Lung microvascular endothelial cell (primary cell): ENCODE measurements at regions not wholly inside any gene's neighbourhood (a gene's known extent, or its start where the extent isn't known, plus 50 kb on each side); places are given as distances from the start of the nearest gene placed in this dataset.
A peak's percentile ranks its signal among the peaks of the same experiment; 100 is the strongest.

Experiments used
- DNase-seq, 2 donors: peaks; one replicate each; pipeline versions ENCODE4 v3.0.0 to v3.0.0-alpha.2; 2010; ENCODE audit warnings: low read depth in 2 of 2

GRCh38 chr16:86429663-86430062 lies 80.7 kb upstream of the FOXF1 start:
- DNase-seq: no peak

- DNase-seq: no peak
Observed at GRCh38 chr16:86430814-86431213, 79.5 kb upstream of the FOXF1 start.

GRCh38 chr16:86431540-86431939 lies 78.8 kb upstream of the FOXF1 start:
- DNase-seq: no peak

DNA sequence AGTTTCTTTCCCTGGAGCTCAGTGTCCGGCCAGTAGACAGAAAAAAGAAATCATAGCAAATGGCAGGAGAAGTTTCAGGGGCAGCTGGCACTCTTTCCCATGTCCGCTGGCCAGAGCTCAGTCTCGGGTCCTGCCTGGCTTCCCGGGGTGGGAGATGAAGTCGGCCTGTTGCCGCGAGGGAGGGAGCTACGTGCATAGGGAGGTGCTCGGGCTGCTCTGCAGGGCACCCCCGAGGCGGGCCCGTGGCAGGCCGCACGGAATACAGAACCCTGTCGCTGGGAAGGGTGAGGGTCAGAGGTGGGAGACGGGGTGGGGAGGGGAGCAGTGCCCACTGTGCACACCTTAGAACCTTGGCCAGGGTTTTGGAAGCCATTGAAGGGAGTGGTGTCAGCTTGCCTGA lies 78.3 kb upstream of the FOXF1 start:
- no peak for DNase-seq

- DNase-seq: no peak
Observed at GRCh38 chr16:86432691-86433090, 77.6 kb upstream of the FOXF1 start.

DNA sequence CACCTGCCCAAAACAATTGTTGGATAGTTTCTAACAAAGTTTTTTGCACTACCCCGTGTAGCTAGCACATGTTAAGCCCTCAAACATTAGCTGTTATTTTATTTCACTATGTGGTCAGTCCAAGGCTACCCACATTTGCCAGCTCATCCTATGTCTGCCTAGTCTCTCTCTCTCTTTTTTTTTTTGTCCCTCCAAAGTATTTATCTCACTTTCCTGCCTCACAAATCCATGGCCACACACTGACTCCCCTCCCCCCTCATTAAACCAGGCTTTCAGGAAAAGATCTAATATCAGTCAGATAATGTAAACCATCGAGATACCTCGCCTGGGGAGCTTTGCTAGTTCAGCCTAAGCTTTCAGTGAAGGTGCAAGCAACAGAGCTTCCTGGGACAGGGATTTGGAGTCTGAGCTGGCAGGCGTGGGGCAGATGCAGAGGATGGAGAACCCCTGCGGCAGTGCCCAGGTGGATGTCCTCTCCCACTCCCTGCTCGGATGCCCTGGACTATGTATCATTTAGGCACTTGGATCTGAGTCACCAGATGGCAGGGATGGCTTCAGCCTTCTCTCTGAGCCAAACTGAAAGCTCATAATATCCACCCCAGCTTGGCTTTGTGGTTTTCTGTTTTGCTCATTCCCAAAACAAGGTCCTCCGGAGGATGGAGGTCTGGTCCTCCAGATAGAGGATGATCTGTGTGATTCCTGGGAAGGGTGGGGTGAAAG lies 73.7 kb upstream of the FOXF1 start:
- DNase-seq: no peak

- no peak for DNase-seq
Observed at GRCh38 chr16:86437348-86437747, 73.0 kb upstream of the FOXF1 start.

DNA sequence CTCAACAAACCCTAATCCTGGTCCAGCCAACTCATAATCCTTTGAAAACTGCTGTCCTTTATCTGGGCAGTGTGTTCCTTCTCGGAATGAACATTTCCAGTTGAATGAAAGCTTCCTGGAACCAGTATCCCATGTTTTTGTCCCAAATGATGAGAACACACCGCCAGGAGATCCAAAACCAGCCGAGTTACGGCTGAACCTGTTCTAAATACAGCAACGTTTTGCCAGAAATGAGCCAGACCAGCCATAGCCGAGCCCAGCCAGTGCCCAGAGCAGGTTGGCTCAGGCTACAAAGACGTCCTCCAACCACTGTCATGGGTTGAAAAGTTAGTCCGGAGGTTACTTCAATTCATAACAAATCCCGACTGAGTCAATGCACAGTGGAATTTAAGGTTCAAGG lies 67.6 kb upstream of the FOXF1 start:
- no peak for DNase-seq

- no peak for DNase-seq
Observed at GRCh38 chr16:86443508-86444147, 66.7 kb upstream of the FOXF1 start.

GRCh38 chr16:86444261-86444660 lies 66.1 kb upstream of the FOXF1 start:
- DNase-seq: peak; percentile 43 to 44

DNA sequence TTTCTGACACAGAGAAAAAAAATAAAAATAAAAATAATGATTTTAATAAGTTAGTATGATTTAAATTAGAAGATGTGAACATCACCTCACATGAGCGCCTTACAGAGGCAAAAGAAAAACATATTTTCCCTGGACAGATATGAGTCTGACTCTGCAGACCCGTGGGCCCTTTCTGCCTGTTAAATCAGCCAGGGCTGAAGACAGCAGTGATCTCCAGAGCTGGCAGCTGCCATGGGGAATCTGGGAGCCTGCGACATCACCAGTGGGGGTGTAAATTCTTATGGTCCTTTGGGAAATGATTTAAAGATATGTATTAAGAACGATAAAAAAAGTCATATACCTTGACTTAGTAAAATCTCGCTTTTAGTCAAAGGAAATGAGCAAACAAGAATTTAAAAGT lies 65.7 kb upstream of the FOXF1 start:
- DNase-seq: no peak

DNA sequence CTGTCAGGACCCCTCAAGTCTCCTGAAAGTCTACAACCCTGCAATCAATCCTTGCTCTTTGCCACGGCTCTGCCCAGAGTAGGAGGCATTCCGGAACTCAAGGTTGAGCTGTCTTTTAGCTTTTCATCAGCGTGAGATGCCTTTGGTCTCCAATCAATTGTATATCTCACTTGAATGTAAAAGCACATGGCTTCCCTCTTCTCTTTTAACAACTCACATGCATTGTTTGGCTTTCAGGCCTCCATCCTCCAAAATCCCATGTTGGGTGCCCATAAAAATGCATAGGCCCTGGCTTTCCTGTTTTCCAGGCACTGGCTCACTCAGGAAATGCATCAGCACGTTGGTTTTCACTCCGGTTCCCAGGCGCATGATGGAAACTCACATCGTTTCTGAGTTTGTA lies 64.0 kb upstream of the FOXF1 start:
- DNase-seq: peak; percentile 11 to 62

- DNase-seq: no peak
Observed at GRCh38 chr16:86447228-86447627, 63.1 kb upstream of the FOXF1 start.

DNA sequence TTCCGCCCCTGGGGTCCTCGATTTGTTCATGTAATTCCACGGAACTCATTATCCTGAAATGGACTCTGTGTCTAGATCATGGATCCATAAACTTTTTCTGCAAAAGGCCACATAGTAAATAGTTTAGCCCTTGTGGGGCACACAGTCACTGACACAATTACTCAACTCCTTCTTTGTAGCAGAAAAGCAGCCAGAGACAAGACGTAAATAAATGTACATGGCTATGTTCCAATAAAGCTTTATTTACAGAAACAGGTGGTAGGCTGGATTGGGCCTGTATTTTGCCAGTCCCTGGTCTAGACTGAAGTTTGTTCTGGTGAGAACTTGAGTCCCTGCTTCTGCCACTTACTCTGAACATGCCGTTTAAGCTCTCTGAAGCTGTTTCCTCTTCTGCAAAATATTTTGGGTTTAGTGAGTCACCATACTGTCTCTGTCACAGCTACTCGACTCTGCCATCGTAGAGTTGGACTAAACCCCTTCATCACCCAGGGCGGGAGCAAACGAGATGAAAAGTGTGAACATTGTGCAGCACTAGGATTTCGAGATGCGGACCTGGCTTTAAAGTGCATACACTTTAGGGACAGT lies 61.9 kb upstream of the FOXF1 start:
- no peak for DNase-seq

DNA sequence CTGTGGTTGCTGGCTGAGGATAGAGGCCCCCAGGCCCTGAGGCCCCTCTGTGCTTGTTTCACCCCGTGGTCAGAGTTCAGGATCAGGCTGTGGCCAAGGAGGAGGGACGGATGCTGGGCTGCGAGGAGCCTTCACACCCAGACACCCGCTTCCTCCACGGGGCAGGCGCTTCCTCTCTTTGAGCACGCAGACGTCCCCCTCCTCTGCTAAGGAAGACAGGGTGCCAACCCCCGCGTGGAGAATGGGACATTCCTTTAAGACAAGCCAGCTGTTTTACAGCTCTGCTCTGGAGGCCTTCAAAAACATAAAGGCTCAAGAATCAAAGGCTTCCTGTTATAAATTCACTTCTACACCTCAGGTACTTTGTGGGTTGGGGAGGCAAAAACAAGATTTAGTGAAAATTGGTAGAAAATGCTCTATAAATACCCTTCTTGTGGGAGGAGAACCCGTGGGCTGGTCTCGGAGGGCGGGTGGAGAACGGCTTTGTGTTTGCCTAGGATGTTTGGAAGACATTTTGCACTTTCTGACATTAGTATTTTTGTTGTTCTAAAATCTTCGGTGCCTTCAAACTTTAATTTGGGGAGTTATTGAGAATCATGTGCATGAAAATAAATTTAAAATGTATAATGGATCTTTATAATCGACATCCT lies 60.8 kb upstream of the FOXF1 start:
- DNase-seq: no peak

DNA sequence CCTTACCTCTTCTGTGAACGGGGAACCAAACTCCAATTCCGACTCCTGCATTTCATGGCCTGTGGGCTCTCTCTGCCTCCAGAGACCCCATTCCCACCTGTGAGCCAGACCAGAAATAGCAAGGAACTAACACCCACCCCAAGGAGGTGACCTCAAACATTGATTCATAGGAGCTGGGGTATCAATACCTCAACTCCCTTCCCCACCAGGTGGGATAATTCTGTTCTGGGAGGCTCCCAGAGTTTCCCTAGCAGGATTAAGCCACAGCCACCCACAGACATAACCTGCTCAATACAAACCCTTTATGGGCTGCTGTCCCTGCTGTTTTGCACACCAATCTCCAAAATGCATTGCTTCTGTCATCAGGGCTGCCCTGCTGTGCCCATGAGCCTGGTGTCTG lies 59.6 kb upstream of the FOXF1 start:
- no peak for DNase-seq

- no peak for DNase-seq
Observed at GRCh38 chr16:86452451-86452850, 57.9 kb upstream of the FOXF1 start.

GRCh38 chr16:86455116-86455515 lies 55.2 kb upstream of the FOXF1 start:
- DNase-seq: peak in 1 of 2 donors; percentile 59

- DNase-seq: no peak
Observed at GRCh38 chr16:86455640-86456039, 54.7 kb upstream of the FOXF1 start.

DNA sequence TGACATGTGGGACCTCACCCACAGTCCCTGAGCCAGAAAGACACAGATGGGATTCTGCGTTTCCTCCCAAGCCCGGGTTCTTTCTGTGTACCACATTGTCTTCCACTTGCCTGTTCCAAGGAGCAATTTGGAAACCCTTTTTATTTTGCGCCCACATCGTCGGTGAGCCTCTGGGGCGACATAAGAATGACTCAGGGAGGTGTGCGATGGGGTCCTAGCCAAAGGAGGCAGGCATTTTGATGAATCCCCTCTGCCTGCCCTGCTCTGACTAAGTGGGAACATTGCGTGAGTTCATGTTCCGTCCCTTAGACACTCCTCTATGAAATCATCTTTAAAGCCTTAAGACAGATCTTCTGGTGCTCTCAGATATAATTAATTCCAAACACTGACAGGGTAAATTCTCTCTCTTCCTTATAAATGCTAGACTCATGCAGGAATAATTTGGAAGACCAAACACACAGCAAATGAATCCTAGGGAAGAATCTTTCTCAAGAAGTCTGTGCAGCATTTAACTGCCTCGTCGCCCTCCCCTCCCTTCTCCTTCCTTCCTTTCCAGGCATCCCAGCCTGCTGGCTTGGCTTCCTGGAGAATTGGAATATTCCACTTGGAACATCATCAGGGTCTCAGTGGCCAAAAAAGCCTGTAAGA lies 52.7 kb upstream of the FOXF1 start:
- peak in 1 of 2 donors; percentile 45 for DNase-seq

- no peak for DNase-seq
Observed at GRCh38 chr16:86458149-86458777, 52.1 kb upstream of the FOXF1 start.

DNA sequence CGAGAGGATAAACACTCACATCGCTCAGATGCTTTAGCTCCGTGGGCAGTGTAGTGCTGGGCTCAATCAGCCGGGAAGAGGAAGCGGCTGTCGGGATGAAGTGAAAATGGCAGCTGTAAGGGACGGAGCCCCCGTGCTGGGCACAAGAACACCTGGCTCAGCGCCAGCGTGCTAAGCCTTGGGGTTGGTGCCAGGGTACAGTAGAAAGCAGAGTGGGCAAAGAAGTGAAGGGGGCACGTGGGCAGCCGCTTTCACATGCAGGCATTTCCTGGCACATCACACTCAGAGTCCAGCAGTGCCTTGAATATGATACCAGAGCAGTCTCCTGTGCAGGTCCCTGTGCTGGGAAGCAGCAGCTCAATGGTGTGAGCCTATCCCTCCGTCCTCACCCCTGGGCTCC lies 51.1 kb upstream of the FOXF1 start:
- DNase-seq: no peak
